ENCODE measurements at regions not wholly inside any gene's neighbourhood (a gene's known extent, or its start where the extent isn't known, plus 50 kb on each side); places are given as distances from the start of the nearest gene placed in this dataset.

- TF ChIP-seq CTCF (IDR thresholded peaks at IDR 0.05): no peak
These were observed 397.7 kb downstream of the RFPL4B start for GRCh38 chr6:112744827-112745226.

GRCh38 chr6:112745765-112746164 is 398.6 kb downstream of the RFPL4B start:
- TF ChIP-seq CTCF (IDR thresholded peaks at IDR 0.05): no peak

- TF ChIP-seq CTCF (IDR thresholded peaks at IDR 0.05): no peak
These were observed 402.5 kb downstream of the RFPL4B start for GRCh38 chr6:112749673-112750072.

- TF ChIP-seq CTCF (IDR thresholded peaks at IDR 0.05): no peak
These were observed 405.2 kb downstream of the RFPL4B start for GRCh38 chr6:112752305-112752704.

GRCh38 chr6:112752791-112753190 is 405.7 kb downstream of the RFPL4B start:
- TF ChIP-seq CTCF (IDR thresholded peaks at IDR 0.05): no peak

- TF ChIP-seq CTCF (IDR thresholded peaks at IDR 0.05): no peak
These were observed 413.7 kb downstream of the RFPL4B start for GRCh38 chr6:112760831-112761230.

- TF ChIP-seq CTCF (IDR thresholded peaks at IDR 0.05): no peak
These were observed 414.6 kb downstream of the RFPL4B start for GRCh38 chr6:112761740-112762139.

- no peak for TF ChIP-seq CTCF (IDR thresholded peaks at IDR 0.05)
These were observed 417.2 kb downstream of the RFPL4B start for GRCh38 chr6:112764377-112764776.
